IMR-90 (cell line): ENCODE measurements at regions not wholly inside any gene's neighbourhood (a gene's known extent, or its start where the extent isn't known, plus 50 kb on each side); places are given as distances from the start of the nearest gene placed in this dataset.

Experiments used
- ATAC-seq: fragments of 200-7000 bp; cut with Tn5 transposase; 2 replicates; pipeline ENCODE4 v1.9.1; 2020; ENCODE audit warnings: low read depth, mild to moderate bottlenecking, moderate library complexity
- BruUV-seq: library from RNA; stranded (reverse); fragments of 400-500 nt; replicated peaks from 2 replicates; lab custom pipeline; 2021; lab: Mats Ljungman, UMichigan
- CTCF ChIA-PET: fragments of 300-600 bp; formaldehyde crosslinking; extraction: SDS; loops from one replicate; lab custom pipeline; 2021; ENCODE audit warnings: antibody characterized with exemption; lab: Yijun Ruan, JAX
- POLR2A ChIA-PET: fragments of 300-600 bp; sonication (Branson Sonifier 250); formaldehyde crosslinking; loops from one replicate; lab custom pipeline; 2022; ENCODE audit warnings: antibody characterized with exemption; ENCODE audit not compliant: unreplicated experiment; lab: Charles Lee
- DNase-seq: peaks from one replicate; pipeline ENCODE4 v3.0.0; 2013
- H2AFZ ChIP-seq: replicated peaks from 2 replicates; pipeline ENCODE3; 2013; ENCODE audit warnings: low read length, mild to moderate bottlenecking; ENCODE audit not compliant: poor library complexity
- H2AK5ac ChIP-seq: 2 replicates; pipeline ENCODE4 v1.6.1; 2013; ENCODE audit warnings: low read depth, low read length, inconsistent platforms
- H2AK9ac ChIP-seq: replicated peaks from 2 replicates; pipeline ENCODE3; 2013; ENCODE audit warnings: mild to moderate bottlenecking, low read depth, low read length, moderate library complexity; ENCODE audit not compliant: poor library complexity
- H2BK120ac ChIP-seq: 2 replicates; pipeline ENCODE4 v1.6.1; 2013; ENCODE audit warnings: low read depth, low read length, inconsistent platforms
- H2BK15ac ChIP-seq: 3 replicates; pipeline ENCODE4 v1.6.1; 2013; ENCODE audit warnings: low read depth, low read length, inconsistent platforms
- H2BK20ac ChIP-seq: 2 replicates; pipeline ENCODE4 v1.6.1; 2013; ENCODE audit warnings: low read depth, mild to moderate bottlenecking, inconsistent platforms, low read length, moderate library complexity
- H2BK5ac ChIP-seq: 2 replicates; pipeline ENCODE4 v1.6.1; 2013; ENCODE audit warnings: mild to moderate bottlenecking, low read depth, low read length, inconsistent platforms; ENCODE audit not compliant: poor library complexity, severe bottlenecking
- H3K14ac ChIP-seq: replicated peaks from 2 replicates; pipeline ENCODE4 v1.6.1; 2013; ENCODE audit warnings: low read depth, low read length, inconsistent platforms
- H3K18ac ChIP-seq: 2 replicates; pipeline ENCODE4 v1.6.1; 2013; ENCODE audit warnings: low read depth, low read length, control low read depth
- H3K23ac ChIP-seq: 2 replicates; pipeline ENCODE4 v1.6.1; 2013; ENCODE audit warnings: low read depth, low read length, inconsistent platforms
- H3K27ac ChIP-seq: 2 replicates; pipeline ENCODE4 v1.5.1; 2013; ENCODE audit warnings: mild to moderate bottlenecking, control low read depth, low read length; ENCODE audit not compliant: insufficient read depth
- H3K27me3 ChIP-seq: 2 replicates; pipeline ENCODE4 v1.6.1; 2013; ENCODE audit warnings: low read length; ENCODE audit not compliant: control insufficient read depth, insufficient read depth
- H3K36me3 ChIP-seq: 2 replicates; pipeline ENCODE4 v1.6.1; 2013; ENCODE audit warnings: low read length, mixed read lengths; ENCODE audit not compliant: control insufficient read depth, insufficient read depth
- H3K4ac ChIP-seq: 2 replicates; pipeline ENCODE4 v1.6.1; 2013; ENCODE audit warnings: low read depth, low read length, inconsistent platforms
- H3K4me1 ChIP-seq: 2 replicates; pipeline ENCODE4 v1.6.1; 2013; ENCODE audit warnings: low read length, mixed read lengths; ENCODE audit not compliant: control insufficient read depth, insufficient read depth
- H3K4me2 ChIP-seq: 2 replicates; pipeline ENCODE4 v1.6.1; 2013; ENCODE audit warnings: low read depth, mild to moderate bottlenecking, control low read depth, low read length, moderate library complexity
- H3K4me3 ChIP-seq: 2 replicates; pipeline ENCODE4 v1.5.1; 2013; ENCODE audit warnings: low read depth, mild to moderate bottlenecking, control low read depth, low read length, moderate library complexity; ENCODE audit not compliant: insufficient read depth
- H3K56ac ChIP-seq: 2 replicates; pipeline ENCODE4 v1.6.1; 2013; ENCODE audit warnings: low read length, inconsistent platforms; ENCODE audit not compliant: insufficient read depth; ENCODE audit errors: extremely low read depth
- H3K79me1 ChIP-seq, 2 experiments: 2 replicates each; pipeline ENCODE4 v1.6.1; 2013; ENCODE audit warnings: low read length in 2 of 2, inconsistent platforms in 1 of 2, low read depth in 1 of 2
- H3K9ac ChIP-seq: 2 replicates; pipeline ENCODE4 v1.6.1; 2013; ENCODE audit warnings: low read depth, low read length, control low read depth
- H3K9me1 ChIP-seq: 2 replicates; pipeline ENCODE4 v1.6.1; 2013; ENCODE audit warnings: low read length, inconsistent platforms; ENCODE audit not compliant: insufficient read depth
- H3K9me3 ChIP-seq: 2 replicates; pipeline ENCODE4 v1.6.1; 2013; ENCODE audit warnings: low read length; ENCODE audit not compliant: control insufficient read depth, insufficient read depth
- H4K20me1 ChIP-seq: 2 replicates; pipeline ENCODE4 v1.6.1; 2013; ENCODE audit warnings: low read length, inconsistent platforms; ENCODE audit not compliant: insufficient read depth
- H4K5ac ChIP-seq: 2 replicates; pipeline ENCODE4 v1.6.1; 2013; ENCODE audit warnings: mild to moderate bottlenecking, low read depth, low read length, control low read depth
- H4K8ac ChIP-seq, 2 experiments: 2 replicates each; pipeline ENCODE4 v1.6.1; 2013; ENCODE audit warnings: low read depth in 2 of 2, low read length in 2 of 2, control low read depth in 1 of 2, inconsistent platforms in 1 of 2
- H4K91ac ChIP-seq: 2 replicates; pipeline ENCODE4 v1.6.1; 2013; ENCODE audit warnings: low read depth, low read length, inconsistent platforms; ENCODE audit not compliant: insufficient read depth
- BHLHE40 ChIP-seq: fragments of 150-350 bp; IDR thresholded peaks from 2 replicates; pipeline ENCODE4 v1.6.1; 2016; ENCODE audit warnings: mild to moderate bottlenecking, low read depth, low read length
- MAFK ChIP-seq: IDR thresholded peaks from 2 replicates; pipeline ENCODE4 v1.6.1; 2012; ENCODE audit warnings: low read depth, low read length, improper control_type of control experiment
- RFX5 ChIP-seq: IDR thresholded peaks from 2 replicates; pipeline ENCODE4 v1.8.0; 2012; ENCODE audit warnings: low read depth, mild to moderate bottlenecking, low read length, moderate library complexity
- dilution Hi-C: fragments of 300-500 bp; cut with HindIII; formaldehyde crosslinking; loops from one replicate; pipeline ENCODE4 v1.14.3; 2018; ENCODE audit warnings: low sequenced_read_pairs; ENCODE audit not compliant: unreplicated experiment
- in situ Hi-C: fragments of 300-500 bp; cut with MboI; formaldehyde crosslinking; loops from 3 replicates; pipeline ENCODE4 v1.14.3; 2019; ENCODE audit warnings: low sequenced_read_pairs, inconsistent platforms, mixed read lengths
- intact Hi-C: fragments of 100-400 bp; cut with micrococcal nuclease; formaldehyde crosslinking; loops from 2 replicates; pipeline ENCODE4 v1.10.0; 2022

DNA sequence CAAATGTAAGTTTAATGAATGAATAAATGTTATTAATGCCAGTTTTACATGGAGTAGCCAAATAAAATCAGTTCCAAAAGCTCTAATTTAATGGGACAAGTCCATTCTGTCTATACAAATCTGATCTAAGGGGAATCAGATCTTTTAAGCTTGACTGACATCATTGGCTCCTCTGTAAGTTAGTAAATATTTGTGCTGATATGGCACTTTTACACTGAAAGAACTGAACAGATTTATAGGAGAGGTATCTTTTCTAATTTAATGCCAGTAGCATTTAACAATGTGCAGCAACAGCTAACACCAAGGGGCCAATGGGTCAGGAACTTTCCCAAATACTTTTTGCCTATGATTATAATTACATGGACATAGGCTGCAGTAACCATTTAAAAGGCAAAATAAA, 832.3 kb downstream of the PCDH17 start:
- BruUV-seq = no TSS peak
- H3K27ac ChIP-seq = no peak overlapping the region
- H3K4me3 ChIP-seq = no peak overlapping the region
- ChIA-PET POLR2A (no interaction called here), CTCF (no interaction called here)
- H3K23ac ChIP-seq = no peak overlapping the region
- H3K4me1 ChIP-seq = no peaks in the 10 kb centered on the region
- no peak overlapping the region for H2AK5ac ChIP-seq
- dilution Hi-C loops = no loop called here
- H2BK120ac ChIP-seq = no peak overlapping the region
- no peak overlapping the region for H3K56ac ChIP-seq
- H3K4me2 ChIP-seq = no peak overlapping the region
- intact Hi-C loops = no loop called here
- no peaks in the 10 kb centered on the region for H3K36me3 ChIP-seq
- H4K20me1 ChIP-seq = no peaks in the 10 kb centered on the region
- H2BK5ac ChIP-seq = no peak overlapping the region
- H2BK20ac ChIP-seq = no peak overlapping the region
- no peaks in the 10 kb centered on the region for H3K9me1 ChIP-seq
- no peak overlapping the region for H4K5ac ChIP-seq
- no peak overlapping the region for H4K91ac ChIP-seq
- no peak overlapping the region for H2AK9ac ChIP-seq
- H4K8ac ChIP-seq = no peak overlapping the region
- H3K9me3 ChIP-seq = 0 out of 2 replicates have a peak, but pooled peaks cover 2% of the 10 kb centered on the region
- H2AFZ ChIP-seq = no peak overlapping the region
- in situ Hi-C loops = no loop called here
- H3K79me1 ChIP-seq = no peaks in the 10 kb centered on the region
- H3K4ac ChIP-seq = no peak overlapping the region
- no peaks in the 10 kb centered on the region for H3K27me3 ChIP-seq
- peak; percentile 95 for TF ChIP-seq MAFK
- no peak for TF ChIP-seq RFX5
- no peak for TF ChIP-seq BHLHE40
- H3K9ac ChIP-seq = no peak overlapping the region
- no peak overlapping the region for H3K18ac ChIP-seq
- H2BK15ac ChIP-seq = no peak overlapping the region
- H3K14ac ChIP-seq = no peak overlapping the region
- DNase-seq (no peak), ATAC-seq (no peak)
